Neural progenitor cell (in vitro differentiated cells): ENCODE measurements at regions not wholly inside any gene's neighbourhood (a gene's known extent, or its start where the extent isn't known, plus 50 kb on each side); places are given as distances from the start of the nearest gene placed in this dataset.
A peak's percentile ranks its signal among the peaks of the same experiment; 100 is the strongest.

Experiments
- DNase-seq: peaks from one replicate; pipeline ENCODE4 v3.0.0-alpha.2; 2016; ENCODE audit warnings: low spot score
- H2AFZ ChIP-seq: fragments of 200-600 bp; sonication (generic); replicated peaks from 2 replicates; pipeline ENCODE4 v1.6.1; 2016; ENCODE audit warnings: antibody characterized with exemption
- H3F3A ChIP-seq: fragments of 200-600 bp; sonication (generic); 2 replicates; pipeline ENCODE4 v1.6.1; 2016; ENCODE audit warnings: antibody characterized with exemption, low read depth
- H3K27ac ChIP-seq: fragments of 200-600 bp; sonication (generic); 2 replicates; pipeline ENCODE4 v1.5.1; 2016; ENCODE audit warnings: mild to moderate bottlenecking
- H3K27me3 ChIP-seq: fragments of 200-600 bp; sonication (generic); 2 replicates; pipeline ENCODE4 v1.6.1; 2016; ENCODE audit warnings: mild to moderate bottlenecking, moderate library complexity
- H3K36me3 ChIP-seq: fragments of 200-600 bp; sonication (generic); 2 replicates; pipeline ENCODE4 v1.5.1; 2016
- H3K4me1 ChIP-seq: fragments of 200-600 bp; sonication (generic); 2 replicates; pipeline ENCODE4 v1.6.1; 2016; ENCODE audit warnings: mixed run types
- H3K4me2 ChIP-seq: fragments of 200-600 bp; sonication (generic); 2 replicates; pipeline ENCODE4 v1.6.1; 2016
- H3K4me3 ChIP-seq: fragments of 200-600 bp; sonication (generic); 2 replicates; pipeline ENCODE4 v1.5.1; 2016
- H3K79me2 ChIP-seq: fragments of 200-600 bp; sonication (generic); 2 replicates; pipeline ENCODE4 v1.6.1; 2016; ENCODE audit warnings: low read depth
- H3K9ac ChIP-seq: fragments of 200-600 bp; sonication (generic); 2 replicates; pipeline ENCODE4 v1.6.1; 2016
- H3K9me3 ChIP-seq: fragments of 200-600 bp; sonication (generic); 2 replicates; pipeline ENCODE4 v1.5.1; 2016; ENCODE audit warnings: low read depth
- H4K20me1 ChIP-seq: fragments of 200-600 bp; sonication (generic); 2 replicates; pipeline ENCODE4 v1.6.1; 2016; ENCODE audit warnings: low read depth
- H3K27ac Mint-ChIP-seq: 3 replicates; pipeline ENCODE4 v1.8.0; 2021; ENCODE audit warnings: mixed read lengths
- H3K27me3 Mint-ChIP-seq: 2 replicates; pipeline ENCODE4 v1.8.0; 2022; ENCODE audit warnings: low read depth, mild to moderate bottlenecking, inconsistent platforms, moderate library complexity, mixed read lengths; ENCODE audit not compliant: insufficient read depth
- H3K36me3 Mint-ChIP-seq: 3 replicates; pipeline ENCODE4 v1.8.0; 2021; ENCODE audit warnings: mixed read lengths
- H3K4me1 Mint-ChIP-seq: 3 replicates; pipeline ENCODE4 v1.8.0; 2021; ENCODE audit warnings: mixed read lengths
- H3K4me3 Mint-ChIP-seq: 3 replicates; pipeline ENCODE4 v1.8.0; 2021; ENCODE audit warnings: mild to moderate bottlenecking, moderate library complexity, mixed read lengths
- H3K9me3 Mint-ChIP-seq: 3 replicates; pipeline ENCODE4 v1.8.0; 2020; ENCODE audit warnings: mixed read lengths
- CTCF ChIP-seq: fragments of 200-600 bp; sonication (generic); IDR thresholded peaks from 2 replicates; pipeline ENCODE4 v1.5.1; 2017; ENCODE audit warnings: antibody characterized with exemption, mild to moderate bottlenecking
- EZH2 ChIP-seq: fragments of 200-600 bp; sonication (generic); IDR thresholded peaks from 2 replicates; pipeline ENCODE4 v1.6.1; 2017; ENCODE audit warnings: antibody characterized with exemption, mild to moderate bottlenecking, moderate library complexity
- EZH2phosphoT487 ChIP-seq: fragments of 200-600 bp; sonication (generic); IDR thresholded peaks from 2 replicates; pipeline ENCODE4 v1.6.1; 2017; ENCODE audit warnings: antibody characterized with exemption

- no peak overlapping the region for H3K4me2 ChIP-seq
- no peaks in the 10 kb centered on the region for H3K79me2 ChIP-seq
- no peak overlapping the region for H3K27ac ChIP-seq
- TF ChIP-seq EZH2 (no peak), EZH2phosphoT487 (no peak), CTCF (no peak)
- no peak overlapping the region for H3K4me3 ChIP-seq
- no peak for DNase-seq
- Mint-ChIP-seq H3K4me3 (no peak overlapping the region), H3K27me3 (peaks cover 3% of the 10 kb centered on the region), H3K4me1 (peaks cover 11% of the 10 kb centered on the region), H3K27ac (no peak overlapping the region), H3K9me3 (peaks cover 7% of the 10 kb centered on the region), H3K36me3 (no peaks in the 10 kb centered on the region)
- no peaks in the 10 kb centered on the region for H3K27me3 ChIP-seq
- H3K4me1 ChIP-seq: peaks cover 42% of the 10 kb centered on the region
- H3K9ac ChIP-seq: no peak overlapping the region
- H2AFZ ChIP-seq: no peak overlapping the region
- peaks cover 28% of the 10 kb centered on the region for H3F3A ChIP-seq
- H4K20me1 ChIP-seq: no peaks in the 10 kb centered on the region
- no peaks in the 10 kb centered on the region for H3K36me3 ChIP-seq
- no peaks in the 10 kb centered on the region for H3K9me3 ChIP-seq
Measured at GRCh38 chr11:128130052-128130451, 457.3 kb downstream of the ETS1 start.

- Mint-ChIP-seq H3K9me3 (peaks cover 8% of the 10 kb centered on the region), H3K4me3 (no peak overlapping the region), H3K4me1 (no peaks in the 10 kb centered on the region), H3K36me3 (no peaks in the 10 kb centered on the region), H3K27me3 (peaks cover 3% of the 10 kb centered on the region), H3K27ac (no peak overlapping the region)
- no peak for TF ChIP-seq EZH2
- no peak for TF ChIP-seq EZH2phosphoT487
- H3F3A ChIP-seq: peaks cover 11% of the 10 kb centered on the region
- DNase-seq: no peak
- no peak overlapping the region for H3K9ac ChIP-seq
- H3K27ac ChIP-seq: no peak overlapping the region
- no peaks in the 10 kb centered on the region for H4K20me1 ChIP-seq
- peaks cover 3% of the 10 kb centered on the region for H3K4me1 ChIP-seq
- H2AFZ ChIP-seq: peak overlapping the region; percentile 53
- H3K79me2 ChIP-seq: no peaks in the 10 kb centered on the region
- no peaks in the 10 kb centered on the region for H3K36me3 ChIP-seq
- H3K9me3 ChIP-seq: no peaks in the 10 kb centered on the region
- no peak overlapping the region for H3K4me2 ChIP-seq
- H3K4me3 ChIP-seq: no peak overlapping the region
- no peaks in the 10 kb centered on the region for H3K27me3 ChIP-seq
Measured at GRCh38 chr11:128125723-128126122, 461.6 kb downstream of the ETS1 start.

GRCh38 chr11:128116885-128117284 is 470.5 kb downstream of the ETS1 start:
- Mint-ChIP-seq H3K4me3 (no peak overlapping the region), H3K27ac (no peak overlapping the region), H3K27me3 (no peaks in the 10 kb centered on the region), H3K36me3 (no peaks in the 10 kb centered on the region), H3K4me1 (peaks cover 12% of the 10 kb centered on the region), H3K9me3 (peaks cover 6% of the 10 kb centered on the region)
- Histone ChIP-seq H4K20me1 (no peaks in the 10 kb centered on the region), H3K27me3 (no peaks in the 10 kb centered on the region), H3K4me3 (no peak overlapping the region), H3K36me3 (no peaks in the 10 kb centered on the region), H3K9ac (no peak overlapping the region), H2AFZ (peak overlapping the region; percentile 78), H3K9me3 (no peaks in the 10 kb centered on the region), H3F3A (peaks cover 12% of the 10 kb centered on the region), H3K27ac (peak overlapping the region; percentile 41), H3K79me2 (no peaks in the 10 kb centered on the region), H3K4me1 (peaks cover 23% of the 10 kb centered on the region), H3K4me2 (peak overlapping the region; percentile 12)
- TF ChIP-seq CTCF (no peak), EZH2phosphoT487 (no peak)
- DNase-seq: no peak

GRCh38 chr11:128116447-128116846 is 470.9 kb downstream of the ETS1 start:
- no peaks in the 10 kb centered on the region for H3K79me2 ChIP-seq
- no peaks in the 10 kb centered on the region for H3K9me3 ChIP-seq
- no peak overlapping the region for H3K4me3 Mint-ChIP-seq
- no peaks in the 10 kb centered on the region for H3K27me3 ChIP-seq
- TF ChIP-seq EZH2: no peak
- TF ChIP-seq CTCF: no peak
- TF ChIP-seq EZH2phosphoT487: no peak
- H3K4me3 ChIP-seq: no peak overlapping the region
- no peaks in the 10 kb centered on the region for H3K36me3 ChIP-seq
- H3K4me1 ChIP-seq: peaks cover 23% of the 10 kb centered on the region
- no peaks in the 10 kb centered on the region for H4K20me1 ChIP-seq
- H3K27me3 Mint-ChIP-seq: no peaks in the 10 kb centered on the region
- H3K9ac ChIP-seq: no peak overlapping the region
- H3F3A ChIP-seq: peaks cover 12% of the 10 kb centered on the region
- peaks cover 12% of the 10 kb centered on the region for H3K4me1 Mint-ChIP-seq
- peak overlapping the region; percentile 78 for H2AFZ ChIP-seq
- H3K36me3 Mint-ChIP-seq: no peaks in the 10 kb centered on the region
- no peak for DNase-seq
- peak overlapping the region; percentile 41 for H3K27ac ChIP-seq
- H3K27ac Mint-ChIP-seq: no peak overlapping the region
- H3K9me3 Mint-ChIP-seq: peaks cover 9% of the 10 kb centered on the region
- peak overlapping the region; percentile 12 for H3K4me2 ChIP-seq
